Fibroblast of lung (primary cell): ENCODE measurements at regions not wholly inside any gene's neighbourhood (a gene's known extent, or its start where the extent isn't known, plus 50 kb on each side); places are given as distances from the start of the nearest gene placed in this dataset.

Experiments
- EZH2 ChIP-seq: IDR thresholded peaks from 2 replicates; pipeline ENCODE4 v1.5.1; 2012; ENCODE audit warnings: low read length, control low read depth, mild to moderate bottlenecking; ENCODE audit errors: missing control alignments
- TF ChIP-seq, protein P1 (sequence below), 2 donors: IDR thresholded peaks in 1 of 2; conservative IDR thresholded peaks in 1 of 2; 1 replicate in 1 of 2; 2 replicates in 1 of 2; pipeline ENCODE4 v1.5.1; 2011 to 2012; ENCODE audit warnings: low read length in 2 of 2, control low read depth in 1 of 2, inconsistent platforms in 1 of 2, low read depth in 1 of 2, mild to moderate bottlenecking in 1 of 2

DNA sequence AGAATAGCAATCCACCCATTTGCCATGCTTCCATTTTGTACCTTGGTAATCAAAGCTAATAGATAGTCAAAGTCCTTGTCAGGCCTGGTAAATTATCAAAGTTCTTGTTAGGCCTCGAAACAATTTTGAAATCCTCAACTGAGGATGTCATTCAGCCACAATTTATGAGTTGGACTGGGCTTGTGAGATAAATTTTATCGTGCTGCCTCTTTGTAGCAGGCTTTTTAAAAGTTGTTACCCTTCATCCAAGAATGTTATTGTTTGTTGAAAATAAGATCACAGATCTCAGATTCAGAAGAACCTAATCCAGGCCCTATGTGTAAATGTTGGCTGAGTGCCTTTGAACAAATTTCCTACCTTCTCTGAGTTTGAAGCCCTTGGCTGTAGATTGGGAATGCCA, 143.3 kb upstream of the PROK2 start:
- TF ChIP-seq, protein P1, sequence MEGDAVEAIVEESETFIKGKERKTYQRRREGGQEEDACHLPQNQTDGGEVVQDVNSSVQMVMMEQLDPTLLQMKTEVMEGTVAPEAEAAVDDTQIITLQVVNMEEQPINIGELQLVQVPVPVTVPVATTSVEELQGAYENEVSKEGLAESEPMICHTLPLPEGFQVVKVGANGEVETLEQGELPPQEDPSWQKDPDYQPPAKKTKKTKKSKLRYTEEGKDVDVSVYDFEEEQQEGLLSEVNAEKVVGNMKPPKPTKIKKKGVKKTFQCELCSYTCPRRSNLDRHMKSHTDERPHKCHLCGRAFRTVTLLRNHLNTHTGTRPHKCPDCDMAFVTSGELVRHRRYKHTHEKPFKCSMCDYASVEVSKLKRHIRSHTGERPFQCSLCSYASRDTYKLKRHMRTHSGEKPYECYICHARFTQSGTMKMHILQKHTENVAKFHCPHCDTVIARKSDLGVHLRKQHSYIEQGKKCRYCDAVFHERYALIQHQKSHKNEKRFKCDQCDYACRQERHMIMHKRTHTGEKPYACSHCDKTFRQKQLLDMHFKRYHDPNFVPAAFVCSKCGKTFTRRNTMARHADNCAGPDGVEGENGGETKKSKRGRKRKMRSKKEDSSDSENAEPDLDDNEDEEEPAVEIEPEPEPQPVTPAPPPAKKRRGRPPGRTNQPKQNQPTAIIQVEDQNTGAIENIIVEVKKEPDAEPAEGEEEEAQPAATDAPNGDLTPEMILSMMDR (conservative IDR thresholded peaks at IDR 0.05 in 1 of 2, IDR thresholded peaks at IDR 0.05 in 1 of 2; ENCODE audit: low read depth in 1 of 2, low read length in 2 of 2) = no peak
- no peak for TF ChIP-seq EZH2
